GM23338 (cell line): ENCODE measurements at regions not wholly inside any gene's neighbourhood (a gene's known extent, or its start where the extent isn't known, plus 50 kb on each side); places are given as distances from the start of the nearest gene placed in this dataset.
"Not testable (repeated sequence)": the region's sequence is repeated elsewhere in the genome, so short reads cannot be mapped to it uniquely, and the experiment has no call there.

Experiments
- ATAC-seq: fragments of 200-7000 bp; cut with Tn5 transposase; 3 replicates; pipeline ENCODE4 v1.9.1; 2020
- DNase-seq: peaks from one replicate; pipeline ENCODE4 v3.0.0-alpha.2; 2015; ENCODE audit warnings: low spot score
- H2AFZ ChIP-seq: fragments of 200-600 bp; sonication (generic); 2 replicates; pipeline ENCODE4 v1.8.0; 2016; ENCODE audit warnings: antibody characterized with exemption, mild to moderate bottlenecking, moderate library complexity
- H3F3A ChIP-seq: fragments of 200-600 bp; sonication (generic); replicated peaks from 2 replicates; pipeline ENCODE4 v1.8.0; 2017; ENCODE audit warnings: antibody characterized with exemption, mixed run types, low read depth
- H3K27ac ChIP-seq: fragments of 200-600 bp; sonication (generic); 2 replicates; pipeline ENCODE4 v1.6.1; 2016; ENCODE audit warnings: low read depth
- H3K27me3 ChIP-seq: fragments of 200-600 bp; sonication (generic); 2 replicates; pipeline ENCODE4 v1.8.0; 2016; ENCODE audit warnings: mild to moderate bottlenecking, mixed run types, moderate library complexity; ENCODE audit not compliant: insufficient read depth
- H3K36me3 ChIP-seq: fragments of 200-600 bp; sonication (generic); 2 replicates; pipeline ENCODE4 v1.8.0; 2016; ENCODE audit warnings: mild to moderate bottlenecking; ENCODE audit not compliant: insufficient read depth
- H3K4me1 ChIP-seq: fragments of 200-600 bp; sonication (generic); 2 replicates; pipeline ENCODE4 v1.8.0; 2016; ENCODE audit warnings: mild to moderate bottlenecking, moderate library complexity; ENCODE audit not compliant: insufficient read depth
- H3K4me2 ChIP-seq: fragments of 200-600 bp; sonication (generic); 2 replicates; pipeline ENCODE4 v1.7.1; 2017; ENCODE audit warnings: mixed run types
- H3K4me3 ChIP-seq: fragments of 200-600 bp; sonication (generic); 2 replicates; pipeline ENCODE4 v1.6.1; 2016; ENCODE audit warnings: mixed run types
- H3K79me2 ChIP-seq: fragments of 200-600 bp; sonication (generic); replicated peaks from 2 replicates; pipeline ENCODE4 v1.8.0; 2017; ENCODE audit warnings: mild to moderate bottlenecking; ENCODE audit not compliant: insufficient read depth
- H3K9me2 ChIP-seq: fragments of 200-600 bp; sonication (generic); 2 replicates; pipeline ENCODE4 v1.8.0; 2017; ENCODE audit not compliant: insufficient read depth
- H4K20me1 ChIP-seq: fragments of 200-600 bp; sonication (generic); replicated peaks from 2 replicates; pipeline ENCODE4 v1.8.0; 2017; ENCODE audit warnings: mild to moderate bottlenecking; ENCODE audit not compliant: insufficient read depth
- H3K27ac Mint-ChIP-seq: 2 replicates; pipeline ENCODE4 v1.8.0; 2020; ENCODE audit warnings: inconsistent platforms, mild to moderate bottlenecking, moderate library complexity, mixed read lengths
- H3K27me3 Mint-ChIP-seq: 3 replicates; pipeline ENCODE4 v1.8.0; 2022; ENCODE audit warnings: low read depth, mild to moderate bottlenecking, moderate library complexity, mixed read lengths, inconsistent platforms; ENCODE audit not compliant: insufficient read depth, poor library complexity
- H3K36me3 Mint-ChIP-seq: 3 replicates; pipeline ENCODE4 v1.8.0; 2021; ENCODE audit warnings: low read depth, mild to moderate bottlenecking, inconsistent platforms, moderate library complexity, mixed read lengths
- H3K4me1 Mint-ChIP-seq: 3 replicates; pipeline ENCODE4 v1.8.0; 2020; ENCODE audit warnings: mild to moderate bottlenecking, inconsistent platforms, mixed read lengths
- H3K4me3 Mint-ChIP-seq: 3 replicates; pipeline ENCODE4 v1.8.0; 2021; ENCODE audit warnings: moderate library complexity, mild to moderate bottlenecking, inconsistent platforms, mixed read lengths
- H3K9me3 Mint-ChIP-seq: 3 replicates; pipeline ENCODE4 v1.8.0; 2020; ENCODE audit warnings: moderate library complexity, mild to moderate bottlenecking, inconsistent platforms, mixed read lengths

GRCh38 chr15:20302141-20303069 lies 239.2 kb downstream of the GOLGA6L6 start:
- DNase-seq, H3K4me3 Mint-ChIP-seq, H3K9me2 ChIP-seq: not testable (repeated sequence)

GRCh38 chr15:20301471-20302081 lies 240.0 kb downstream of the GOLGA6L6 start:
- Mint-ChIP-seq H3K36me3 (peaks cover 52% of the 10 kb centered on the region), H3K9me3 (peaks cover 98% of the 10 kb centered on the region), H3K27me3 (peaks cover 11% of the 10 kb centered on the region)
- not testable (repeated sequence) for DNase-seq, H3K4me3 ChIP-seq, H3K27ac Mint-ChIP-seq, H4K20me1 ChIP-seq, H3K27ac ChIP-seq, H3K9me2 ChIP-seq, H3K27me3 ChIP-seq, H3K4me1 Mint-ChIP-seq, H3K79me2 ChIP-seq, H2AFZ ChIP-seq, H3K4me2 ChIP-seq, H3F3A ChIP-seq, H3K4me3 Mint-ChIP-seq, H3K4me1 ChIP-seq, ATAC-seq
- peaks cover 13% of the 10 kb centered on the region; the same call in 1 of the 2 replicates for H3K36me3 ChIP-seq

More at GRCh38 chr15:20302141-20303069, 239.2 kb downstream of the GOLGA6L6 start:
- not testable (repeated sequence) for H2AFZ ChIP-seq, H3K4me1 ChIP-seq, H3K4me1 Mint-ChIP-seq, H3K27me3 ChIP-seq, H3K27me3 Mint-ChIP-seq, H3K27ac ChIP-seq, H3K27ac Mint-ChIP-seq, ATAC-seq, H3F3A ChIP-seq, H4K20me1 ChIP-seq, H3K4me3 ChIP-seq, H3K4me2 ChIP-seq, H3K79me2 ChIP-seq, H3K36me3 ChIP-seq
- H3K36me3 Mint-ChIP-seq, result peaks cover 54% of the 10 kb centered on the region
- H3K9me3 Mint-ChIP-seq, result peaks cover 98% of the 10 kb centered on the region

- DNase-seq, H3K4me3 Mint-ChIP-seq: not testable (repeated sequence)
- peaks cover 98% of the 10 kb centered on the region for H3K9me3 Mint-ChIP-seq
Measured at GRCh38 chr15:20301041-20301390, 240.6 kb downstream of the GOLGA6L6 start.

DNA sequence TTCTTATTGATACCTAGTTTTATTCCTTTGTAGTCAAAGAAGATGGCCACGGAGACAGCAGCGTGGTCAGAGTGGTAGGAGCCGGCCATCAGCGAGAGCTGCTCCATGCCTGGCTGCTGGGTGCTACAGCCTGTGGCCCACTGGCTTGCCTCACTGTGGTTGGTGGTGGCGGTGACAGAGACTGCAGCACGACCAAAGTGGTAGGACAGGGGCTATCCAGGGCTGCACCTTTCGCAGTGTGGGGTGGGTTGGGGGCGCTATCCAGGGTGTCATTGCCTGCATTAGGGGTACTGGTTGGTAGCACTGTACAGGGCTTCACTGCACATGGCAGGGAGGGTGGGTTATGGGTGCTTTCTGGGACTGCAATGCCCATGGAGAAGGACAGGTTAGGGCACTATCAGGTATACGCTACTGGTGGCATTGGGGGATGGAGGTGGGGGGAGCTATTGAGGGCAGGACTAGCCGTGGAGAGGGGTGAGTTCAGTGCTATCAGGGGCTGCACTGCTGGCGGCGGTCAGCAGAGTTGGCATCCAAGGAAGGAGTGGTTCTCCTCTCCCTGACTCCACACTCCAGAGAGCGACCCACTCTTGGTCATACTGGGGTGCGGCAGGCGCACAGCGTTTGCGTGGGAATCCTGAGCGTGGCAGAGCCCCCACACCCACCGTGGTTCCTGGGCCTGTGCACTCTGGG lies 241.1 kb downstream of the GOLGA6L6 start:
- H3K27ac ChIP-seq, H3K9me2 ChIP-seq, DNase-seq, H2AFZ ChIP-seq, ATAC-seq, H3K4me1 Mint-ChIP-seq, H3F3A ChIP-seq, H3K4me2 ChIP-seq, H3K4me1 ChIP-seq, H3K4me3 Mint-ChIP-seq, H3K27me3 ChIP-seq, H3K4me3 ChIP-seq, H3K27ac Mint-ChIP-seq, H3K79me2 ChIP-seq, H4K20me1 ChIP-seq: not testable (repeated sequence)
- peaks cover 99% of the 10 kb centered on the region for H3K9me3 Mint-ChIP-seq
- peaks cover 14% of the 10 kb centered on the region; the same call in 1 of the 2 replicates for H3K36me3 ChIP-seq
- H3K36me3 Mint-ChIP-seq, result peaks cover 57% of the 10 kb centered on the region
- peaks cover 15% of the 10 kb centered on the region for H3K27me3 Mint-ChIP-seq

More at GRCh38 chr15:20301041-20301390, 240.6 kb downstream of the GOLGA6L6 start:
- not testable (repeated sequence) for H2AFZ ChIP-seq, H3K79me2 ChIP-seq, H3K27ac Mint-ChIP-seq, H3K27ac ChIP-seq, ATAC-seq, H3K4me1 Mint-ChIP-seq, H3K9me2 ChIP-seq, H3F3A ChIP-seq, H3K27me3 ChIP-seq, H3K4me2 ChIP-seq, H3K4me3 ChIP-seq, H4K20me1 ChIP-seq, H3K4me1 ChIP-seq
- Mint-ChIP-seq H3K27me3 (peaks cover 11% of the 10 kb centered on the region), H3K36me3 (peaks cover 55% of the 10 kb centered on the region)
- peaks cover 14% of the 10 kb centered on the region; the same call in 1 of the 2 replicates for H3K36me3 ChIP-seq

- not testable (repeated sequence) for H3K4me1 ChIP-seq, H3K27ac ChIP-seq, H3K4me3 Mint-ChIP-seq, H3K9me2 ChIP-seq, H3K79me2 ChIP-seq, H3K4me1 Mint-ChIP-seq, H4K20me1 ChIP-seq, H3K4me2 ChIP-seq, H3K27me3 ChIP-seq, ATAC-seq, H2AFZ ChIP-seq, H3K27ac Mint-ChIP-seq, H3F3A ChIP-seq, DNase-seq, H3K4me3 ChIP-seq
- peaks cover 75% of the 10 kb centered on the region for H3K9me3 Mint-ChIP-seq
- H3K36me3 ChIP-seq, result peaks cover 19% of the 10 kb centered on the region; the same call in 1 of the 2 replicates
- peaks cover 14% of the 10 kb centered on the region for H3K27me3 Mint-ChIP-seq
- H3K36me3 Mint-ChIP-seq, result peaks cover 42% of the 10 kb centered on the region
Measured at GRCh38 chr15:20297603-20298123, 243.9 kb downstream of the GOLGA6L6 start.

DNA sequence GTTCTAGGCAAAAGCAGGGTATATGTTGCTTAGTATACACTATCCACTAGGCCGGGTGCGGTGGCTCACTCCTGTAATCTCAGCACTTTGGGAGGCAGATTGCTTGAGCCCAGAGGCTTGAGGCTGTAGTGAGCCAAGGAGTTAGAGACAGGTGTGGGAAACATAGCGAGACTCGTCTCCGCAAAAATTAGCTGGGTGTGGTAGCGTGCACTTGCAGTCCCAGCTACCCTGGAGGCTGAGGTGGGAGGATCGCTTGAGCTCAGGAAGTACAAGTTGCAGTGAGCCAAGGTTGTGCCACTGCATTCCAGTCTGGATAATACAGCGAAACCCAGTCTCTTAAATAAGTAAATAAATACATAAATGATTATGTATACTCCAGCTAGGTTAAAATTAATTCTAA lies 245.3 kb downstream of the GOLGA6L6 start:
- ATAC-seq, H3K4me1 Mint-ChIP-seq, H3K27me3 ChIP-seq, H4K20me1 ChIP-seq, H3F3A ChIP-seq, H3K9me2 ChIP-seq, H3K27ac ChIP-seq, H3K4me3 Mint-ChIP-seq, H3K27ac Mint-ChIP-seq, DNase-seq, H3K4me2 ChIP-seq, H3K79me2 ChIP-seq, H3K4me3 ChIP-seq, H2AFZ ChIP-seq, H3K4me1 ChIP-seq: not testable (repeated sequence)
- Mint-ChIP-seq H3K36me3 (peaks cover 30% of the 10 kb centered on the region), H3K27me3 (peaks cover 10% of the 10 kb centered on the region), H3K9me3 (peaks cover 61% of the 10 kb centered on the region)
- peaks cover 24% of the 10 kb centered on the region for H3K36me3 ChIP-seq
